GM12878 (cell line): ENCODE measurements at regions not wholly inside any gene's neighbourhood (a gene's known extent, or its start where the extent isn't known, plus 50 kb on each side); places are given as distances from the start of the nearest gene placed in this dataset.

Experiments used
- ATAC-seq: fragments of 200-7000 bp; cut with Tn5 transposase; 3 replicates; pipeline ENCODE4 v1.9.1; 2020; ENCODE audit warnings: mild to moderate bottlenecking, moderate library complexity
- BruUV-seq: library from RNA; stranded (reverse); fragments of 400-500 nt; replicated peaks from 2 replicates; lab custom pipeline; 2021; lab: Mats Ljungman, UMichigan
- CTCF ChIA-PET: fragments of 300-600 bp; sonication (Branson Sonifier 250); formaldehyde crosslinking; extraction: SDS; loops from one replicate; lab custom pipeline; 2021; ENCODE audit warnings: inconsistent platforms; lab: Yijun Ruan, JAX
- POLR2A ChIA-PET: fragments of 350-600 bp; formaldehyde crosslinking; extraction: SDS; loops from one replicate; lab custom pipeline; 2021; ENCODE audit warnings: inconsistent platforms; lab: Charles Lee
- RAD21 ChIA-PET: fragments of 300-600 bp; sonication (Branson Sonifier 250); formaldehyde crosslinking; loops from one replicate; lab custom pipeline; 2023; ENCODE audit warnings: antibody characterized with exemption; ENCODE audit not compliant: unreplicated experiment; lab: Charles Lee
- SMC1A ChIA-PET: fragments of 300-600 bp; sonication (Branson Sonifier 250); formaldehyde crosslinking; loops from one replicate; lab custom pipeline; 2023; ENCODE audit not compliant: unreplicated experiment, uncharacterized antibody; lab: Charles Lee
- DNase-seq: peaks from one replicate; pipeline ENCODE4 v3.0.0-alpha.2; 2011; ENCODE audit warnings: low read depth, low spot score
- FAIRE-seq: peaks from 3 replicates; lab custom pipeline; 2011; peaks lifted over from hg19 to GRCh38; lab: Jason Lieb, UNC
- H2AFZ ChIP-seq: 2 replicates; pipeline ENCODE4 v1.6.0; 2011; ENCODE audit warnings: low read depth, low read length, control low read depth; ENCODE audit not compliant: control insufficient read depth
- H3K27ac ChIP-seq: 2 replicates; pipeline ENCODE4 v1.5.1; 2011; ENCODE audit warnings: control low read depth; ENCODE audit not compliant: control insufficient read depth, insufficient read depth
- H3K27me3 ChIP-seq, 2 experiments: replicated peaks in 1 of 2; 2 replicates each; pipeline versions ENCODE4 v1.6.0 to v1.6.1; 2011; ENCODE audit warnings: low read length in 1 of 2; ENCODE audit not compliant: control insufficient read depth in 2 of 2, insufficient read depth in 2 of 2
- H3K36me3 ChIP-seq, 2 experiments: 2 replicates each; pipeline ENCODE4 v1.5.1; 2011; ENCODE audit warnings: low read length in 1 of 2; ENCODE audit not compliant: control insufficient read depth in 2 of 2, insufficient read depth in 2 of 2
- H3K4me1 ChIP-seq: 2 replicates; pipeline ENCODE4 v1.6.1; 2011; ENCODE audit warnings: mild to moderate bottlenecking, low read length, moderate library complexity, mixed read lengths; ENCODE audit not compliant: control insufficient read depth, insufficient read depth
- H3K4me2 ChIP-seq: 2 replicates; pipeline ENCODE4 v1.6.0; 2011; ENCODE audit warnings: control low read depth; ENCODE audit not compliant: control insufficient read depth, insufficient read depth
- H3K4me3 ChIP-seq: fragments of 200-600 bp; sonication (generic); 2 replicates; pipeline ENCODE4 v1.5.1; 2016
- H3K79me2 ChIP-seq: 2 replicates; pipeline ENCODE4 v1.6.0; 2011; ENCODE audit warnings: low read length; ENCODE audit not compliant: control insufficient read depth, insufficient read depth
- H3K9ac ChIP-seq: 2 replicates; pipeline ENCODE4 v1.8.0; 2011; ENCODE audit warnings: low read length, control low read depth, mixed read lengths; ENCODE audit not compliant: control insufficient read depth, insufficient read depth
- H3K9me3 ChIP-seq: replicated peaks from 3 replicates; pipeline ENCODE4 v1.5.1; 2011; ENCODE audit warnings: mild to moderate bottlenecking, low read length; ENCODE audit not compliant: control insufficient read depth, insufficient read depth
- H4K20me1 ChIP-seq: 2 replicates; pipeline ENCODE4 v1.6.0; 2011; ENCODE audit not compliant: control insufficient read depth, insufficient read depth
- ATF7 ChIP-seq: fragments of 450-650 bp; IDR thresholded peaks from 2 replicates; pipeline ENCODE4 v1.6.1; 2016; ENCODE audit warnings: low read depth, mild to moderate bottlenecking
- E2F4 ChIP-seq: IDR thresholded peaks from 2 replicates; pipeline ENCODE4 v1.6.1; 2012; ENCODE audit warnings: low read depth, low read length, improper control_type of control experiment
- EGR1 ChIP-seq, 2 experiments: IDR thresholded peaks; 1 replicate in 1 of 2; 2 replicates in 1 of 2; pipeline ENCODE4 v1.6.1; 2011 to 2012; ENCODE audit warnings: low read depth in 2 of 2, low read length in 2 of 2, borderline replicate concordance in 1 of 2, mild to moderate bottlenecking in 1 of 2, moderate library complexity in 1 of 2
- FOS ChIP-seq: IDR thresholded peaks from 3 replicates; pipeline ENCODE4 v1.6.1; 2011; ENCODE audit warnings: borderline replicate concordance; ENCODE audit not compliant: insufficient read length; ENCODE audit errors: extremely low read depth
- GATAD2B ChIP-seq: fragments of 450-650 bp; conservative IDR thresholded peaks from 2 replicates; pipeline ENCODE4 v1.6.1; 2017; ENCODE audit warnings: low read depth, mild to moderate bottlenecking, moderate library complexity
- MXI1 ChIP-seq: fragments of 150-350 bp; IDR thresholded peaks from 2 replicates; pipeline ENCODE4 v1.6.1; 2011; ENCODE audit warnings: low read depth, mild to moderate bottlenecking, inconsistent platforms, low read length, improper control_type of control experiment
- RAD21 ChIP-seq: IDR thresholded peaks from 2 replicates; pipeline ENCODE4 v1.6.1; 2011; ENCODE audit warnings: mild to moderate bottlenecking, low read depth, low read length, moderate library complexity; ENCODE audit not compliant: insufficient read depth
- RFX5 ChIP-seq: IDR thresholded peaks from 2 replicates; pipeline ENCODE4 v1.6.1; 2011; ENCODE audit warnings: low read depth, low read length, improper control_type of control experiment
- SMC3 ChIP-seq: IDR thresholded peaks from 2 replicates; pipeline ENCODE4 v1.6.1; 2011; ENCODE audit warnings: low read length, improper control_type of control experiment, borderline replicate concordance
- ZSCAN29 ChIP-seq: fragments of 450-650 bp; IDR thresholded peaks from 2 replicates; pipeline ENCODE4 v1.6.1; 2017; ENCODE audit warnings: mild to moderate bottlenecking, moderate library complexity
- in situ Hi-C: fragments of 300-500 bp; cut with MboI; formaldehyde crosslinking; loops from 9 replicates; pipeline ENCODE4 v1.14.3; 2018; ENCODE audit warnings: mixed read lengths
- intact Hi-C: fragments of 100-400 bp; cut with micrococcal nuclease; formaldehyde crosslinking; loops from one replicate; pipeline ENCODE4 v1.14.2; 2022; ENCODE audit not compliant: unreplicated experiment
- TF ChIP-seq, protein P1 (sequence below): IDR thresholded peaks from 2 replicates; pipeline ENCODE4 v1.6.1; 2012; ENCODE audit warnings: improper control_type of control experiment, low read depth, low read length; ENCODE audit not compliant: insufficient replicate concordance

- no peak for TF ChIP-seq RFX5
- TF ChIP-seq FOS = no peak
- no peak for TF ChIP-seq MXI1
Observed at GRCh38 chr2:181120625-181121024, 140.2 kb downstream of the UBE2E3 start (continued).

- H3K4me1 ChIP-seq = peaks cover 10% of the 10 kb centered on the region
- TF ChIP-seq SMC3 = no peak
- no peak for TF ChIP-seq E2F4
- TF ChIP-seq ATF7 = no peak
- TF ChIP-seq RAD21 = no peak
- TF ChIP-seq GATAD2B = no peak
- TF ChIP-seq, protein P1, sequence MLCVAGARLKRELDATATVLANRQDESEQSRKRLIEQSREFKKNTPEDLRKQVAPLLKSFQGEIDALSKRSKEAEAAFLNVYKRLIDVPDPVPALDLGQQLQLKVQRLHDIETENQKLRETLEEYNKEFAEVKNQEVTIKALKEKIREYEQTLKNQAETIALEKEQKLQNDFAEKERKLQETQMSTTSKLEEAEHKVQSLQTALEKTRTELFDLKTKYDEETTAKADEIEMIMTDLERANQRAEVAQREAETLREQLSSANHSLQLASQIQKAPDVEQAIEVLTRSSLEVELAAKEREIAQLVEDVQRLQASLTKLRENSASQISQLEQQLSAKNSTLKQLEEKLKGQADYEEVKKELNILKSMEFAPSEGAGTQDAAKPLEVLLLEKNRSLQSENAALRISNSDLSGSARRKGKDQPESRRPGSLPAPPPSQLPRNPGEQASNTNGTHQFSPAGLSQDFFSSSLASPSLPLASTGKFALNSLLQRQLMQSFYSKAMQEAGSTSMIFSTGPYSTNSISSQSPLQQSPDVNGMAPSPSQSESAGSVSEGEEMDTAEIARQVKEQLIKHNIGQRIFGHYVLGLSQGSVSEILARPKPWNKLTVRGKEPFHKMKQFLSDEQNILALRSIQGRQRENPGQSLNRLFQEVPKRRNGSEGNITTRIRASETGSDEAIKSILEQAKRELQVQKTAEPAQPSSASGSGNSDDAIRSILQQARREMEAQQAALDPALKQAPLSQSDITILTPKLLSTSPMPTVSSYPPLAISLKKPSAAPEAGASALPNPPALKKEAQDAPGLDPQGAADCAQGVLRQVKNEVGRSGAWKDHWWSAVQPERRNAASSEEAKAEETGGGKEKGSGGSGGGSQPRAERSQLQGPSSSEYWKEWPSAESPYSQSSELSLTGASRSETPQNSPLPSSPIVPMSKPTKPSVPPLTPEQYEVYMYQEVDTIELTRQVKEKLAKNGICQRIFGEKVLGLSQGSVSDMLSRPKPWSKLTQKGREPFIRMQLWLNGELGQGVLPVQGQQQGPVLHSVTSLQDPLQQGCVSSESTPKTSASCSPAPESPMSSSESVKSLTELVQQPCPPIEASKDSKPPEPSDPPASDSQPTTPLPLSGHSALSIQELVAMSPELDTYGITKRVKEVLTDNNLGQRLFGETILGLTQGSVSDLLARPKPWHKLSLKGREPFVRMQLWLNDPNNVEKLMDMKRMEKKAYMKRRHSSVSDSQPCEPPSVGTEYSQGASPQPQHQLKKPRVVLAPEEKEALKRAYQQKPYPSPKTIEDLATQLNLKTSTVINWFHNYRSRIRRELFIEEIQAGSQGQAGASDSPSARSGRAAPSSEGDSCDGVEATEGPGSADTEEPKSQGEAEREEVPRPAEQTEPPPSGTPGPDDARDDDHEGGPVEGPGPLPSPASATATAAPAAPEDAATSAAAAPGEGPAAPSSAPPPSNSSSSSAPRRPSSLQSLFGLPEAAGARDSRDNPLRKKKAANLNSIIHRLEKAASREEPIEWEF = no peak
- TF ChIP-seq ZSCAN29 = no peak
- no peak for TF ChIP-seq MXI1
- no peak for TF ChIP-seq EGR1 (IDR thresholded peaks at IDR 0.05; ENCODE audit: borderline replicate concordance in 1 of 2, low read depth in 2 of 2, low read length in 2 of 2)
- no TSS peak for BruUV-seq
Observed at GRCh38 chr2:181121996-181122395, 141.6 kb downstream of the UBE2E3 start.

More at GRCh38 chr2:181121996-181122395, 141.6 kb downstream of the UBE2E3 start:
- no peak overlapping the region for H3K9ac ChIP-seq
- no peak for ATAC-seq
- in situ Hi-C loops = loop anchor here (5.0 kb wide), 1 partner anchor 185 kb away; no protein-coding TSS in a partner anchor
- no peak for DNase-seq
- H4K20me1 ChIP-seq = no peaks in the 10 kb centered on the region
- ChIA-PET CTCF (interaction anchor here (1.1 to 2.6 kb wide), 6 partner anchors 10 to 452 kb away, joined by 3 to 11 read pairs (median 3); no protein-coding TSS in a partner anchor), POLR2A (interaction anchor here (1.5 kb wide), 1 partner anchor 9 kb away, joined by 5 read pairs; no protein-coding TSS in a partner anchor), SMC1A (interaction anchor here (0.8 to 3.1 kb wide), 6 partner anchors 9 to 463 kb away, joined by 3 to 14 read pairs (median 6); no protein-coding TSS in a partner anchor), RAD21 (interaction anchor here (1.2 to 1.4 kb wide), 4 partner anchors 9 to 31 kb away, joined by 3 to 5 read pairs (median 4); no protein-coding TSS in a partner anchor)
- H3K79me2 ChIP-seq = no peaks in the 10 kb centered on the region
- no peak overlapping the region for H3K27ac ChIP-seq
- no peak overlapping the region for H3K4me2 ChIP-seq
- no peaks in the 10 kb centered on the region; a peak in 1 of 4 replicates for H3K27me3 ChIP-seq
- H3K9me3 ChIP-seq = no peaks in the 10 kb centered on the region
- no peak overlapping the region for H3K4me3 ChIP-seq
- H2AFZ ChIP-seq = no peak overlapping the region
- no peaks in the 10 kb centered on the region for H3K36me3 ChIP-seq
- intact Hi-C loops = no loop called here
- no peak for FAIRE-seq
